K562 (cell line): ENCODE measurements at regions not wholly inside any gene's neighbourhood (a gene's known extent, or its start where the extent isn't known, plus 50 kb on each side); places are given as distances from the start of the nearest gene placed in this dataset.

Source experiments
- BHLHE40 ChIP-seq: IDR thresholded peaks from 2 replicates; pipeline ENCODE4 v1.6.1; 2011; ENCODE audit warnings: low read length, improper control_type of control experiment
- CTCF ChIP-seq, 3 experiments: IDR thresholded peaks in 2 of 3; conservative IDR thresholded peaks in 1 of 3; 2 replicates each; pipeline ENCODE4 v1.5.1; 2011 to 2012; ENCODE audit warnings: low read length in 3 of 3, mild to moderate bottlenecking in 3 of 3, control low read depth in 2 of 3, improper control_type of control experiment in 1 of 3, inconsistent platforms in 1 of 3, low read depth in 1 of 3, mixed read lengths in 1 of 3, moderate library complexity in 1 of 3; ENCODE audit not compliant: insufficient read depth in 2 of 3
- CXXC5 ChIP-seq: fragments of 250-450 bp; sonication (Bioruptor Pico); IDR thresholded peaks from 2 replicates; pipeline ENCODE4 v1.8.0; 2022; ENCODE audit warnings: inconsistent platforms, mild to moderate bottlenecking, moderate library complexity
- EGR1 ChIP-seq: fragments of 450-650 bp; conservative IDR thresholded peaks from 2 replicates; pipeline ENCODE4 v1.6.1; 2017; ENCODE audit warnings: mild to moderate bottlenecking
- MXI1 ChIP-seq: IDR thresholded peaks from 2 replicates; pipeline ENCODE4 v1.6.1; 2011; ENCODE audit warnings: low read depth, mild to moderate bottlenecking, improper control_type of control experiment, low read length
- MYBL2 ChIP-seq, 2 experiments: fragments of 450-650 bp in 1 of 2; sonication (generic) in 1 of 2; formaldehyde crosslinking in 1 of 2; IDR thresholded peaks; 2 replicates each; pipeline versions ENCODE4 v1.6.1 to v1.8.1; 2017 to 2022; ENCODE audit warnings: borderline replicate concordance in 1 of 2, inconsistent platforms in 1 of 2, low read depth in 1 of 2, mild to moderate bottlenecking in 1 of 2, missing genetic modification reagents in 1 of 2, moderate library complexity in 1 of 2
- NR3C1 ChIP-seq: sonication (generic); formaldehyde crosslinking; IDR thresholded peaks from 2 replicates; pipeline ENCODE4 v1.8.1; 2022; ENCODE audit warnings: missing genetic modification reagents
- SIN3A ChIP-seq, 2 experiments: fragments of 150-350 bp in 1 of 2; IDR thresholded peaks; 2 replicates each; pipeline ENCODE4 v1.6.1; 2011 to 2016; ENCODE audit warnings: borderline replicate concordance in 2 of 2, low read depth in 2 of 2, low read length in 2 of 2, mild to moderate bottlenecking in 2 of 2, moderate library complexity in 2 of 2; ENCODE audit not compliant: control insufficient read depth in 1 of 2
- SIX5 ChIP-seq, 2 experiments: IDR thresholded peaks; 2 replicates each; pipeline ENCODE4 v1.6.1; 2011; ENCODE audit warnings: low read length in 2 of 2, borderline replicate concordance in 1 of 2, low read depth in 1 of 2, mild to moderate bottlenecking in 1 of 2, moderate library complexity in 1 of 2; ENCODE audit not compliant: insufficient read depth in 1 of 2
- SMARCA4 ChIP-seq: fragments of 450-650 bp; IDR thresholded peaks from 2 replicates; pipeline ENCODE4 v1.6.1; 2016
- SMARCB1 ChIP-seq: IDR thresholded peaks from 2 replicates; pipeline ENCODE4 v1.6.1; 2011; ENCODE audit warnings: improper control_type of control experiment, low read depth; ENCODE audit not compliant: insufficient read length
- TF ChIP-seq, protein P1 (sequence below): sonication (generic); formaldehyde crosslinking; IDR thresholded peaks from 2 replicates; pipeline ENCODE4 v1.9.0; 2022; ENCODE audit warnings: mild to moderate bottlenecking, missing genetic modification reagents

- TF ChIP-seq CTCF (IDR thresholded peaks at IDR 0.05 in 2 of 3, conservative IDR thresholded peaks at IDR 0.05 in 1 of 3; ENCODE audit: insufficient read depth in 2 of 3, low read depth in 1 of 3, low read length in 3 of 3) (no peak), EGR1 (no peak), SMARCA4 (no peak), MYBL2 (IDR thresholded peaks at IDR 0.05; ENCODE audit: low read depth) (no peak), MYBL2 (CRISPR knock-in tag; IDR thresholded peaks at IDR 0.05; ENCODE audit: borderline replicate concordance) (no peak), NR3C1 (CRISPR knock-in tag) (no peak), MXI1 (no peak), BHLHE40 (no peak), CXXC5 (CRISPR knock-in tag) (no peak), SIN3A (IDR thresholded peaks at IDR 0.05; ENCODE audit: borderline replicate concordance in 2 of 2, control insufficient read depth in 1 of 2, low read depth in 2 of 2, low read length in 2 of 2) (no peak), SMARCB1 (no peak), SIX5 (IDR thresholded peaks at IDR 0.05; ENCODE audit: borderline replicate concordance in 1 of 2, insufficient read depth in 1 of 2, low read depth in 1 of 2, low read length in 2 of 2) (no peak)
- TF ChIP-seq, protein P1, sequence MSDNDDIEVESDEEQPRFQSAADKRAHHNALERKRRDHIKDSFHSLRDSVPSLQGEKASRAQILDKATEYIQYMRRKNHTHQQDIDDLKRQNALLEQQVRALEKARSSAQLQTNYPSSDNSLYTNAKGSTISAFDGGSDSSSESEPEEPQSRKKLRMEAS (CRISPR knock-in tag) = no peak
Observed at GRCh38 chr13:33561627-33562026, 256.3 kb upstream of the RFC3 start.
